HCT116 (cell line): ENCODE measurements at regions not wholly inside any gene's neighbourhood (a gene's known extent, or its start where the extent isn't known, plus 50 kb on each side); places are given as distances from the start of the nearest gene placed in this dataset.

Source experiments
- ATAC-seq: fragments of 200-7000 bp; cut with Tn5 transposase; 2 replicates; pipeline ENCODE4 v1.9.1; 2020; ENCODE audit warnings: mild to moderate bottlenecking, moderate library complexity
- BruUV-seq: library from RNA; stranded (reverse); fragments of 400-500 nt; replicated peaks from 2 replicates; lab custom pipeline; 2021; lab: Mats Ljungman, UMichigan
- CTCF ChIA-PET: fragments of 300-600 bp; sonication (Branson Sonifier 250); formaldehyde crosslinking; loops from one replicate; lab custom pipeline; 2021; ENCODE audit warnings: antibody characterized with exemption; lab: Charles Lee
- POLR2A ChIA-PET: fragments of 300-600, 350-600 bp; sonication (Branson Sonifier 250); formaldehyde crosslinking; loops from one replicate; lab custom pipeline; 2021; ENCODE audit warnings: antibody characterized with exemption; lab: Charles Lee
- RAD21 ChIA-PET, 2 experiments: fragments of 300-600 bp; sonication (Branson Sonifier 250); formaldehyde crosslinking; loops; one replicate each; lab custom pipeline; 2023; ENCODE audit warnings: low total read pairs in 2 of 2; ENCODE audit not compliant: uncharacterized antibody in 2 of 2, unreplicated experiment in 2 of 2, low non-redundant PET in 1 of 2; lab: Charles Lee
- DNase-seq: peaks from one replicate; pipeline ENCODE4 v3.0.0-alpha.2; 2010; ENCODE audit warnings: low read depth, low spot score
- H2AFZ ChIP-seq: fragments of 200-600 bp; shearing (Covaris generic), sonication (generic); 2 replicates; pipeline ENCODE4 v1.6.1; 2017; ENCODE audit warnings: low read depth, mixed run types, mixed read lengths, antibody characterized with exemption, low read length; ENCODE audit not compliant: poor library complexity, severe bottlenecking
- H3K27ac ChIP-seq: 2 replicates; pipeline ENCODE4 v1.5.1; 2012; ENCODE audit warnings: low read depth, low read length
- H3K27me3 ChIP-seq: fragments of 200-600 bp; sonication (generic); 2 replicates; pipeline ENCODE4 v1.6.1; 2016; ENCODE audit warnings: mixed run types, low read length, mixed read lengths; ENCODE audit not compliant: insufficient read depth
- H3K36me3 ChIP-seq, 2 experiments: fragments of 200-500 bp in 1 of 2; fragments of 200-600 bp in 1 of 2; sonication (Bioruptor generic) in 1 of 2; sonication (generic) in 1 of 2; 2 replicates each; pipeline versions ENCODE4 v1.5.1 to v1.6.1; 2014 to 2016; ENCODE audit warnings: low read length in 2 of 2, inconsistent platforms in 1 of 2, mixed read lengths in 1 of 2, mixed run types in 1 of 2; ENCODE audit not compliant: insufficient read depth in 2 of 2, control insufficient read depth in 1 of 2
- H3K4me1 ChIP-seq, 2 experiments: fragments of 200-600 bp in 1 of 2; sonication (generic) in 1 of 2; 2 replicates each; pipeline versions ENCODE4 v1.5.1 to v1.6.1; 2012 to 2017; ENCODE audit warnings: low read length in 2 of 2, inconsistent platforms in 1 of 2, mild to moderate bottlenecking in 1 of 2, mixed read lengths in 1 of 2, mixed run types in 1 of 2, moderate library complexity in 1 of 2; ENCODE audit not compliant: insufficient read depth in 2 of 2, control insufficient read depth in 1 of 2
- H3K4me2 ChIP-seq: fragments of 200-600 bp; sonication (generic); 2 replicates; pipeline ENCODE4 v1.6.1; 2017; ENCODE audit warnings: mixed run types, low read length, mixed read lengths
- H3K4me3 ChIP-seq, 2 experiments: fragments of 200-600 bp in 1 of 2; sonication (generic) in 1 of 2; replicated peaks in 1 of 2; 2 replicates each; pipeline ENCODE4 v1.5.1; 2011 to 2016; ENCODE audit warnings: low read length in 2 of 2, control low read depth in 1 of 2, low read depth in 1 of 2, mild to moderate bottlenecking in 1 of 2, mixed read lengths in 1 of 2, mixed run types in 1 of 2
- H3K79me2 ChIP-seq: fragments of 200-600 bp; sonication (generic); 2 replicates; pipeline ENCODE4 v1.6.1; 2017; ENCODE audit warnings: mild to moderate bottlenecking, mixed run types, low read length, moderate library complexity, mixed read lengths; ENCODE audit not compliant: insufficient read depth
- H3K9ac ChIP-seq: fragments of 200-600 bp; sonication (generic); 2 replicates; pipeline ENCODE4 v1.6.1; 2016; ENCODE audit warnings: low read length, mixed read lengths
- H3K9me2 ChIP-seq: fragments of 200-600 bp; sonication (generic), shearing (Covaris generic); 2 replicates; pipeline ENCODE4 v1.6.1; 2017; ENCODE audit warnings: mixed run types, mild to moderate bottlenecking, moderate library complexity; ENCODE audit not compliant: insufficient read depth
- H3K9me3 ChIP-seq, 2 experiments: fragments of 200-500 bp in 1 of 2; fragments of 200-600 bp in 1 of 2; sonication (Bioruptor generic) in 1 of 2; sonication (generic) in 1 of 2; 2 replicates each; pipeline ENCODE4 v1.6.1; 2014 to 2017; ENCODE audit warnings: low read length in 2 of 2, mixed read lengths in 2 of 2, inconsistent platforms in 1 of 2, low read depth in 1 of 2, mild to moderate bottlenecking in 1 of 2, mixed run types in 1 of 2, moderate library complexity in 1 of 2; ENCODE audit not compliant: control insufficient read depth in 1 of 2, insufficient read depth in 1 of 2
- H4K20me1 ChIP-seq: fragments of 200-600 bp; sonication (generic), shearing (Covaris generic); 2 replicates; pipeline ENCODE4 v1.6.1; 2017; ENCODE audit warnings: mixed run types, mild to moderate bottlenecking, moderate library complexity; ENCODE audit not compliant: insufficient read depth
- CEBPB ChIP-seq: IDR thresholded peaks from 2 replicates; pipeline ENCODE4 v1.6.1; 2012; ENCODE audit warnings: low read depth
- CTCF ChIP-seq, 3 experiments: fragments of 200-600 bp in 1 of 3; sonication (generic) in 1 of 3; IDR thresholded peaks in 2 of 3; conservative IDR thresholded peaks in 1 of 3; 2 replicates each; pipeline ENCODE4 v1.5.1; 2012 to 2017; ENCODE audit warnings: low read depth in 2 of 3, low read length in 2 of 3, antibody characterized with exemption in 1 of 3, borderline replicate concordance in 1 of 3, control low read depth in 1 of 3, mild to moderate bottlenecking in 1 of 3, mixed read lengths in 1 of 3, mixed run types in 1 of 3, moderate library complexity in 1 of 3; ENCODE audit not compliant: insufficient read depth in 1 of 3
- EGR1 ChIP-seq: IDR thresholded peaks from 2 replicates; pipeline ENCODE4 v1.6.1; 2012; ENCODE audit warnings: low read depth
- EZH2 ChIP-seq: fragments of 200-600 bp; sonication (generic); IDR thresholded peaks from 2 replicates; pipeline ENCODE4 v1.6.1; 2017; ENCODE audit warnings: antibody characterized with exemption, mixed run types
- FOSL1 ChIP-seq: IDR thresholded peaks from 2 replicates; pipeline ENCODE4 v1.6.1; 2012; ENCODE audit warnings: low read depth
- JUND ChIP-seq: IDR thresholded peaks from 2 replicates; pipeline ENCODE4 v1.6.1; 2012
- POLR2AphosphoS5 ChIP-seq: IDR thresholded peaks from 2 replicates; pipeline ENCODE4 v1.6.1; 2011; ENCODE audit warnings: mild to moderate bottlenecking, low read depth, low read length, moderate library complexity
- RAD21 ChIP-seq: IDR thresholded peaks from 2 replicates; pipeline ENCODE4 v1.6.1; 2012; ENCODE audit warnings: low read depth, mild to moderate bottlenecking
- SIN3A ChIP-seq: IDR thresholded peaks from 2 replicates; pipeline ENCODE4 v1.6.1; 2012; ENCODE audit warnings: low read depth
- SP1 ChIP-seq: IDR thresholded peaks from 2 replicates; pipeline ENCODE4 v1.6.1; 2012; ENCODE audit warnings: low read depth
- TCF7L2 ChIP-seq: IDR thresholded peaks from 2 replicates; pipeline ENCODE4 v1.7.0; 2011; ENCODE audit warnings: borderline replicate concordance, inconsistent platforms; ENCODE audit not compliant: insufficient read depth, insufficient read length; ENCODE audit errors: extremely low read depth
- YY1 ChIP-seq: IDR thresholded peaks from 2 replicates; pipeline ENCODE4 v1.6.1; 2011; ENCODE audit warnings: low read length, low read depth, moderate library complexity, mild to moderate bottlenecking; ENCODE audit not compliant: insufficient replicate concordance; ENCODE audit errors: extremely low read depth
- ZBTB33 ChIP-seq: IDR thresholded peaks from 2 replicates; pipeline ENCODE4 v1.6.1; 2011; ENCODE audit warnings: mild to moderate bottlenecking, low read length, moderate library complexity; ENCODE audit not compliant: insufficient replicate concordance; ENCODE audit errors: extremely low read depth
- ZFX ChIP-seq: fragments of 450-650 bp; IDR thresholded peaks from 2 replicates; pipeline ENCODE4 v1.6.1; 2017
- ZNF274 ChIP-seq: fragments of 200-500 bp; sonication (Bioruptor generic); IDR thresholded peaks from 2 replicates; pipeline ENCODE4 v1.6.1; 2014; ENCODE audit warnings: mild to moderate bottlenecking, low read depth, low read length, inconsistent platforms
- intact Hi-C: fragments of 100-400 bp; cut with micrococcal nuclease; formaldehyde crosslinking; loops from 2 replicates; pipeline ENCODE4 v1.10.0; 2022

- Histone ChIP-seq H2AFZ (no peak overlapping the region), H3K4me3 (no peak overlapping the region), H3K36me3 (no peaks in the 10 kb centered on the region), H3K4me2 (no peak overlapping the region), H4K20me1 (no peaks in the 10 kb centered on the region), H3K27ac (no peak overlapping the region), H3K9me2 (no peaks in the 10 kb centered on the region), H3K9me3 (no peaks in the 10 kb centered on the region), H3K9ac (no peak overlapping the region), H3K27me3 (no peaks in the 10 kb centered on the region), H3K4me1 (no peaks in the 10 kb centered on the region), H3K79me2 (no peaks in the 10 kb centered on the region)
- ATAC-seq (no peak), DNase-seq (no peak)
- RAD21 ChIA-PET: no interaction called here
- intact Hi-C loops: no loop called here
- CTCF ChIA-PET: no interaction called here
- BruUV-seq: no TSS peak
- POLR2A ChIA-PET: no interaction called here
- TF ChIP-seq SP1: no peak
- no peak for TF ChIP-seq ZNF274
- TF ChIP-seq FOSL1: no peak
- no peak for TF ChIP-seq ZFX
- no peak for TF ChIP-seq ZBTB33
- no peak for TF ChIP-seq CTCF (IDR thresholded peaks at IDR 0.05 in 2 of 3, conservative IDR thresholded peaks at IDR 0.05 in 1 of 3; ENCODE audit: borderline replicate concordance in 1 of 3, insufficient read depth in 1 of 3, low read depth in 2 of 3, low read length in 2 of 3)
- TF ChIP-seq YY1: no peak
- TF ChIP-seq JUND: no peak
- no peak for TF ChIP-seq CEBPB
- TF ChIP-seq TCF7L2: no peak
- no peak for TF ChIP-seq SIN3A
- no peak for TF ChIP-seq RAD21
- TF ChIP-seq EZH2: no peak
- no peak for TF ChIP-seq EGR1
- no peak for TF ChIP-seq POLR2AphosphoS5
Observed at GRCh38 chr5:72746736-72747135, 69.7 kb upstream of the TNPO1 start.
